Activated CD8-positive, alpha-beta T cell treated with anti-CD3 and anti-CD28 coated beads for 36 hours (primary cell): ENCODE measurements at regions not wholly inside any gene's neighbourhood (a gene's known extent, or its start where the extent isn't known, plus 50 kb on each side); places are given as distances from the start of the nearest gene placed in this dataset.

ENCODE experiments used
- ATAC-seq: fragments of 200-7000 bp; cut with Tn5 transposase; one replicate; pipeline ENCODE4 v1.10.0; 2021; ENCODE audit warnings: mild to moderate bottlenecking, moderate library complexity
- CTCF ChIA-PET: fragments of 350-600 bp; sonication (Branson Sonifier 250); formaldehyde crosslinking; loops from one replicate; lab custom pipeline; 2021; ENCODE audit warnings: antibody characterized with exemption; lab: Charles Lee
- POLR2A ChIA-PET: fragments of 350-600 bp; sonication (Branson Sonifier 250); formaldehyde crosslinking; loops from one replicate; lab custom pipeline; 2021; ENCODE audit warnings: antibody characterized with exemption; lab: Charles Lee
- DNase-seq: peaks from one replicate; pipeline ENCODE4 v3.0.0-alpha.2; 2020
- H3K27ac Mint-ChIP-seq: one replicate; pipeline ENCODE4 v1.8.0; 2021; ENCODE audit warnings: mild to moderate bottlenecking, mixed read lengths
- H3K27me3 Mint-ChIP-seq: one replicate; pipeline ENCODE4 v1.8.0; 2021; ENCODE audit warnings: mixed read lengths
- H3K36me3 Mint-ChIP-seq: one replicate; pipeline ENCODE4 v1.8.0; 2021; ENCODE audit warnings: low read depth, mixed read lengths
- H3K4me1 Mint-ChIP-seq: one replicate; pipeline ENCODE4 v1.8.0; 2021; ENCODE audit warnings: low read depth, mixed read lengths
- H3K4me3 Mint-ChIP-seq: one replicate; pipeline ENCODE4 v1.8.0; 2021; ENCODE audit warnings: mild to moderate bottlenecking, moderate library complexity, mixed read lengths
- H3K9me3 Mint-ChIP-seq: one replicate; pipeline ENCODE4 v1.8.0; 2021; ENCODE audit warnings: mixed read lengths
- intact Hi-C: fragments of 100-400 bp; cut with micrococcal nuclease; formaldehyde crosslinking; loops from one replicate; pipeline ENCODE4 v1.10.0; 2022
- TF ChIP-seq, protein P1 (sequence below): fragments of 200-600 bp; IDR thresholded peaks from one replicate; pipeline ENCODE4 v1.8.0; 2022; ENCODE audit warnings: antibody characterized with exemption, mild to moderate bottlenecking

DNA sequence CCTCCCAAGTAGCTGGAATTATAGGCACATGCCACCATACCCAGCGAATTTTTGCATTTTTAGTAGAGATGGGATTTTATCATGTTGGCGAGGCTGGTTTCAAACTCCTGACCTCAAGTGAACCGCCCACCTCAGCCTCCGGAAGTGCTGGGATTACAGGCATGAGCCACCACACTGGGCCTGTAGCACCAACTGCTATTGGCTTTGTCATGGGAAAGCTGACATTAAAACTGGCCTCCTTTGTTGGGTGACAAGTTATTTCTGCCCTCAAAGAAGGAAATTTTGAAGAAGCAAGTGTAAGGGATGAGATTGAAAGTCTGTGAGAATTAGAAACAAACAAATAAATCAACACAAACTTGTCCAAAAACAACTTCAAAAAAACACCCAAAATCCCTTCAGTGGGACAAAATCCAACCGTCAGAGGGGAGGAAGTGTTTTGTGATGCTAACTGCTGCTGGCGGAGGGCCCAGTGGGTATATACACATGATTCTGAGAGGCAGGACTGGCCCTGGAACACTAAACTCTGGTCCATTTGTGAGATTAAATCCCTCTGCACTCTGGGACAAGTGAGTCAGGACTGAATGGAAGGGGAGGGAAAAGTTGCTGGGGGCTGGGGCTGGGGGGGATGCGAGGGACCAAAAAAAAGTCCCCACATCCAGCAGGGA lies 87.5 kb upstream of the NAA20 start:
- Mint-ChIP-seq H3K36me3 (no peaks in the 10 kb centered on the region), H3K4me3 (no peak overlapping the region), H3K4me1 (no peaks in the 10 kb centered on the region), H3K27ac (no peak overlapping the region), H3K9me3 (no peaks in the 10 kb centered on the region), H3K27me3 (peaks cover 8% of the 10 kb centered on the region)
- TF ChIP-seq, protein P1, sequence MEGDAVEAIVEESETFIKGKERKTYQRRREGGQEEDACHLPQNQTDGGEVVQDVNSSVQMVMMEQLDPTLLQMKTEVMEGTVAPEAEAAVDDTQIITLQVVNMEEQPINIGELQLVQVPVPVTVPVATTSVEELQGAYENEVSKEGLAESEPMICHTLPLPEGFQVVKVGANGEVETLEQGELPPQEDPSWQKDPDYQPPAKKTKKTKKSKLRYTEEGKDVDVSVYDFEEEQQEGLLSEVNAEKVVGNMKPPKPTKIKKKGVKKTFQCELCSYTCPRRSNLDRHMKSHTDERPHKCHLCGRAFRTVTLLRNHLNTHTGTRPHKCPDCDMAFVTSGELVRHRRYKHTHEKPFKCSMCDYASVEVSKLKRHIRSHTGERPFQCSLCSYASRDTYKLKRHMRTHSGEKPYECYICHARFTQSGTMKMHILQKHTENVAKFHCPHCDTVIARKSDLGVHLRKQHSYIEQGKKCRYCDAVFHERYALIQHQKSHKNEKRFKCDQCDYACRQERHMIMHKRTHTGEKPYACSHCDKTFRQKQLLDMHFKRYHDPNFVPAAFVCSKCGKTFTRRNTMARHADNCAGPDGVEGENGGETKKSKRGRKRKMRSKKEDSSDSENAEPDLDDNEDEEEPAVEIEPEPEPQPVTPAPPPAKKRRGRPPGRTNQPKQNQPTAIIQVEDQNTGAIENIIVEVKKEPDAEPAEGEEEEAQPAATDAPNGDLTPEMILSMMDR = no peak
- intact Hi-C loops = no loop called here
- ATAC-seq (no peak), DNase-seq (no peak)
- ChIA-PET CTCF (no interaction called here), POLR2A (no interaction called here)

DNA sequence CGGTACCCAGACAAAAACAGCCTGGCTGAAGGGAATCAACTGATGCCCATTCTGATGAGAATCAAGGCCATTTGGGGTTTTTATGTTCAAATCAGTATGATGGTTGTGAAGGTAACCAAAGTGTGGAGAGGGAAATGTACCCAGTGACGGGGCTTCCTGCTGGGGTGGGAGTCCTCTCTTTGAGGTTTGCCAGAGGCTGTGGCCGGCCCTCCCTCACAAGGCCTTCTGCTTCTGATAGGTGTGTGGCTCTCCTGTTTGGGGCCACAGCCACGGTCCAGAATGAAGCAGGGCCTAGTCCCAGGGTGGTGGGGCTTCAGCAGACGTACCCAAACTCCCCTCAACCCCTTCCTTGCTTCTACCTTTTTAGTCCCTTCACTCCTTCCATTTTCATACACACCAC lies 86.7 kb upstream of the NAA20 start:
- TF ChIP-seq, protein P1 = no peak
- H3K27me3 Mint-ChIP-seq = peaks cover 15% of the 10 kb centered on the region
- H3K27ac Mint-ChIP-seq = no peak overlapping the region
- no peak overlapping the region for H3K4me3 Mint-ChIP-seq
- DNase-seq (no peak), ATAC-seq (no peak)
- H3K4me1 Mint-ChIP-seq = peaks cover 3% of the 10 kb centered on the region
- no peaks in the 10 kb centered on the region for H3K9me3 Mint-ChIP-seq
- no peaks in the 10 kb centered on the region for H3K36me3 Mint-ChIP-seq
- ChIA-PET POLR2A (no interaction called here), CTCF (no interaction called here)
- intact Hi-C loops = no loop called here

DNA sequence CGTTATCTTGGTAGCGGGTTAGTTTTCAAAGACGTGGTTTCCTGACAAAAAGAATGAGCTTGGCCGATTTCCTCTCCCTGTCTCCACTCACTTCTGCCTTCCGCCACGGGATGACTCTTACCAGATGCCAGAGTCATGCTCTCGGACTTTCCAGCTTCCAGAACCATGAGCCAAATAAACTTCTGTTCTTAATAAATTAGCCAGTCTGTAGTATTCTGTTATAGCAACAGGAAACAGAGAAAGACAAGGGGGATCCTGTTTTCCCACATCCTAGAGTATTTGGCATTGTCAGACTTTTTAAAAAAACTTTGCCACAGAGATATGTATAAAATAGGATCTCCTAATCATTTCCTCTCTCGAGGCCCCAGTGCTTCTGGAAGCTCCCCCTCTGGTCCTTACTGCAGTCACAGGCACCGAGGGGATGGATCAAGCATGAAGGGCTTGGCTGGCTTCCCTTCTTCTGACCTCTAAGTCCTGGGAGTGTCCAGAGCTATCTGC lies 84.9 kb upstream of the NAA20 start:
- POLR2A ChIA-PET = no interaction called here
- H3K27me3 Mint-ChIP-seq = peaks cover 23% of the 10 kb centered on the region
- no peak overlapping the region for H3K4me3 Mint-ChIP-seq
- CTCF ChIA-PET = no interaction called here
- TF ChIP-seq, protein P1 = no peak
- H3K36me3 Mint-ChIP-seq = no peaks in the 10 kb centered on the region
- ATAC-seq (no peak), DNase-seq (no peak)
- intact Hi-C loops = no loop called here
- H3K27ac Mint-ChIP-seq = no peak overlapping the region
- H3K9me3 Mint-ChIP-seq = no peaks in the 10 kb centered on the region
- peaks cover 7% of the 10 kb centered on the region for H3K4me1 Mint-ChIP-seq

DNA sequence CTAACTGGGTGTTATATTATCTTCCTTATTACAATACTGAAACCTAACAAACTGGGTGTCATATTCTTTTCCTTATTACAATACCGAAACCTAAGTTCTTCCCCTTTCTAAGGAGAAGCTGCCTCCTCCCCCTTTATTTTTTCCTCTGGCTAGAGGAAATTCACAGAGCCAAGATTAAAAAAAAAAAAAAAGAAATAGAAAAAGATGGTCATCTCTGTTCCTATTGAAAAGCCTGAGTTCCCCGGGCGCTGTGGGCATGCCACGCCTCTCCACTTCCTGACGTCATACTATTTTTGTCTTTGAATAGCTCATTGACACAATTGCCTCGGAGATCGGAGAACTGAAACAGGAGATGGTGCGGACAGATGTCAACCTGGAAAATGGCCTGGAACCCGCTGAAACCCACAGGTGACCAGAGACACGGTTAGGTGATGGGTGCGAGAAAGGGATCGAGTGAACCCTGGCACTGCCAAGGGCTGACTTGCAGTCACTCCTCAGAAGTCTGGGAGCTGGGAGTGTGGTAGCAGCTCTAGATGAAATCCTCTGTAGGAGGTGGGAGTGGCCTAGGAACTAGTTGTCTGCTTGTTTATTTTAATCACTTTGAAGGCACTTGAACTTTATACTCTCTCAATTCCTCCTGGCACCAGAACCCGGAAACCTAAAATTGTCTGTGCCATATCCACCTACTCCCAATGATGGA lies 82.2 kb upstream of the NAA20 start:
- CTCF ChIA-PET = interaction anchor here (1.4 kb wide), 1 partner anchor 57 kb away, joined by 3 read pairs; no protein-coding TSS in a partner anchor
- H3K4me3 Mint-ChIP-seq = no peak overlapping the region
- peaks cover 18% of the 10 kb centered on the region for H3K4me1 Mint-ChIP-seq
- H3K27ac Mint-ChIP-seq = no peak overlapping the region
- DNase-seq (no peak), ATAC-seq (no peak)
- POLR2A ChIA-PET = no interaction called here
- intact Hi-C loops = no loop called here
- TF ChIP-seq, protein P1 = no peak
- no peaks in the 10 kb centered on the region for H3K9me3 Mint-ChIP-seq
- peaks cover 28% of the 10 kb centered on the region for H3K27me3 Mint-ChIP-seq
- H3K36me3 Mint-ChIP-seq = no peaks in the 10 kb centered on the region

DNA sequence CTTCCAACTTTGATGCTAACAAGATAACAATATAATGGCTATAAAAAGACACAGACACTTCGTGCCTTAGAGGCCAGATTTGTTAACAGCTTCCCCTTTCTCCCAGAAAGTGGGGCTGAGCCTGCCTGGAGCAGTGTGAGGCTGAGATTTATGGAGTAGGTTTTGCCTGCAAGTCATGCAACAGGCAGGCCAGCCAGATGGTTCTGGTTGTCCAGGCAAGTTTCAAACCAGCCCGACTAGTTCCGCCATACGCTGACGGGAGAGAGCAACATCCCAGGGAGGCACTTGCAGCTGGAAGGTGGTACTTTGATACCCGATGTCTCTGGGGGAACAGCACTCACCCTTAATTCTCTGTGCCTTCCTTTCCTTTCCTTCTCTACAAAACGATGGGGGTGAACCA lies 81.3 kb upstream of the NAA20 start:
- H3K9me3 Mint-ChIP-seq = no peaks in the 10 kb centered on the region
- no peak overlapping the region for H3K27ac Mint-ChIP-seq
- TF ChIP-seq, protein P1 = no peak
- H3K27me3 Mint-ChIP-seq = peaks cover 32% of the 10 kb centered on the region
- intact Hi-C loops = no loop called here
- ChIA-PET POLR2A (no interaction called here), CTCF (interaction anchor here (1.4 kb wide), 1 partner anchor 72 kb away, joined by 4 read pairs; no protein-coding TSS in a partner anchor)
- H3K4me3 Mint-ChIP-seq = no peak overlapping the region
- H3K4me1 Mint-ChIP-seq = peaks cover 18% of the 10 kb centered on the region
- H3K36me3 Mint-ChIP-seq = no peaks in the 10 kb centered on the region
- DNase-seq = no peak
- ATAC-seq = no peak
